ENCODE measurements at regions not wholly inside any gene's neighbourhood (a gene's known extent, or its start where the extent isn't known, plus 50 kb on each side); places are given as distances from the start of the nearest gene placed in this dataset.

GRCh38 chr6:145208474-145208873 lies 526.8 kb downstream of the EPM2A start:
- no peak overlapping the region for H2BK5ac ChIP-seq (ENCODE audit: low read depth, low read length)
- 93% methylated on average over 1 of the region's 1 CpG; no CpG with 5 or more reads in 1 of the 2 experiments for WGBS, 2 experiments (ENCODE audit: extremely low coverage in 1 of 2, insufficient coverage in 1 of 2, insufficient read length in 1 of 2, insufficient replicate concordance in 2 of 2, low coverage in 1 of 2, low lambda C conversion rate in 2 of 2, missing lambda C conversion rate in 1 of 2)

More at GRCh38 chr6:145208474-145208873, 526.8 kb downstream of the EPM2A start:
- H3K36me3 ChIP-seq (ENCODE audit: control insufficient read depth in 2 of 4, insufficient read depth in 4 of 4, low read length in 3 of 4) = no peaks in the 10 kb centered on the region
- no peak overlapping the region for H2AK5ac ChIP-seq (ENCODE audit: low read depth, low read length)
- no peak overlapping the region for H2AFZ ChIP-seq (ENCODE audit: low read length)
- no peak overlapping the region for H2BK20ac ChIP-seq (ENCODE audit: low read length)
- H3K56ac ChIP-seq (replicated peaks; ENCODE audit: insufficient read length, low read depth, low read length) = no peak overlapping the region
- no peak overlapping the region for H2BK12ac ChIP-seq (ENCODE audit: low read depth, low read length)
- H3K23ac ChIP-seq (ENCODE audit: insufficient read length) = no peak overlapping the region
- POLR2A ChIA-PET (ENCODE audit: partially characterized antibody) = no interaction called here
- CTCF ChIA-PET (ENCODE audit: partially characterized antibody) = no interaction called here
- FAIRE-seq = no peak
- no peaks in the 10 kb centered on the region for H3K79me2 ChIP-seq (ENCODE audit: control insufficient read depth in 1 of 2, insufficient read depth in 2 of 2, low read length in 2 of 2)
- no peak overlapping the region for H3K18ac ChIP-seq (ENCODE audit: extremely low read depth, low read length)
- no peak overlapping the region for H3K27ac ChIP-seq (ENCODE audit: low read depth, low read length)
- H3K14ac ChIP-seq (ENCODE audit: insufficient read length) = no peak overlapping the region
- TF ChIP-seq USF2 (IDR thresholded peaks at IDR 0.05; ENCODE audit: low read length) (no peak), SP4 (IDR thresholded peaks at IDR 0.05; ENCODE audit: low read length) (no peak), SAP30 (IDR thresholded peaks at IDR 0.05; ENCODE audit: insufficient read depth, insufficient replicate concordance, low read length) (no peak), POLR2AphosphoS5 (IDR thresholded peaks at IDR 0.05; ENCODE audit: low read depth, low read length) (no peak), E2F6 (IDR thresholded peaks at IDR 0.05) (no peak), RBBP5 (IDR thresholded peaks at IDR 0.05; ENCODE audit: borderline replicate concordance, low read depth, low read length) (no peak), POLR2A (IDR thresholded peaks at IDR 0.05; ENCODE audit: control extremely low read depth in 1 of 2, low read depth in 2 of 2, low read length in 2 of 2) (no peak)
- H4K91ac ChIP-seq (replicated peaks; ENCODE audit: insufficient read length, low read length) = no peak overlapping the region
- no peak overlapping the region for H3K4me2 ChIP-seq (ENCODE audit: insufficient read depth in 1 of 2, low read depth in 2 of 2, low read length in 2 of 2)
- H3K79me1 ChIP-seq (ENCODE audit: low read depth, low read length) = no peaks in the 10 kb centered on the region
- H4K5ac ChIP-seq (ENCODE audit: insufficient read length, low read depth, low read length) = no peak overlapping the region
- H2BK120ac ChIP-seq (replicated peaks; ENCODE audit: low read depth, low read length) = no peak overlapping the region
- no peaks in the 10 kb centered on the region for H3K27me3 ChIP-seq (replicated peaks in 1 of 4; ENCODE audit: control insufficient read depth in 3 of 4, extremely low read depth in 1 of 4, insufficient read depth in 3 of 4, low read length in 3 of 4)
- DNase-seq (ENCODE audit: low read depth in 1 of 2, low spot score in 2 of 2) = no peak
- H2BK15ac ChIP-seq (ENCODE audit: low read length) = no peak overlapping the region
- no peak overlapping the region for H3K4me3 ChIP-seq (ENCODE audit: extremely low read depth in 1 of 4, insufficient read depth in 2 of 4, low read depth in 3 of 4, low read length in 4 of 4)
- H3K23me2 ChIP-seq (ENCODE audit: low read depth, low read length) = no peaks in the 10 kb centered on the region
- no peak overlapping the region for H3K9ac ChIP-seq (replicated peaks in 1 of 4; ENCODE audit: extremely low read depth in 1 of 4, low read depth in 3 of 4, low read length in 3 of 4)
- no peaks in the 10 kb centered on the region for H3K9me3 ChIP-seq (ENCODE audit: insufficient read depth in 2 of 2, low read depth in 1 of 2, low read length in 1 of 2)
- no peak overlapping the region for H3K4ac ChIP-seq (replicated peaks; ENCODE audit: insufficient read length, low read depth, low read length)
- H3K4me1 ChIP-seq (replicated peaks in 1 of 4; ENCODE audit: control insufficient read depth in 3 of 4, insufficient read depth in 4 of 4, low read length in 3 of 4) = no peaks in the 10 kb centered on the region
- no peaks in the 10 kb centered on the region for H4K20me1 ChIP-seq (replicated peaks in 1 of 2; ENCODE audit: control insufficient read depth in 1 of 2, insufficient read depth in 2 of 2, low read length in 2 of 2)
- H4K8ac ChIP-seq (ENCODE audit: extremely low read depth, insufficient read depth, low read length) = no peak overlapping the region

Measured in H1 (cell line).